WTC11 (cell line): ENCODE measurements at regions not wholly inside any gene's neighbourhood (a gene's known extent, or its start where the extent isn't known, plus 50 kb on each side); places are given as distances from the start of the nearest gene placed in this dataset.

Experiments used
- ATAC-seq: fragments of 200-7000 bp; cut with Tn5 transposase; 2 replicates; pipeline ENCODE4 v1.10.0; 2021; ENCODE audit warnings: mild to moderate bottlenecking, moderate library complexity
- CTCF ChIA-PET: fragments of 300-600 bp; sonication (Branson Sonifier 250); formaldehyde crosslinking; loops from one replicate; lab custom pipeline; 2021; ENCODE audit warnings: antibody characterized with exemption; lab: Charles Lee
- POLR2A ChIA-PET: fragments of 350-600 bp; sonication (Branson Sonifier 250); formaldehyde crosslinking; loops from one replicate; lab custom pipeline; 2021; ENCODE audit warnings: antibody characterized with exemption; lab: Charles Lee
- DNase-seq: peaks from one replicate; pipeline ENCODE4 v3.0.0; 2021; ENCODE audit warnings: low spot score
- H3K27ac Mint-ChIP-seq: 2 replicates; pipeline ENCODE4 v1.8.0; 2021; ENCODE audit warnings: mixed read lengths
- H3K27me3 Mint-ChIP-seq: 2 replicates; pipeline ENCODE4 v1.8.0; 2021; ENCODE audit warnings: low read depth, mild to moderate bottlenecking, moderate library complexity, mixed read lengths
- H3K36me3 Mint-ChIP-seq: 2 replicates; pipeline ENCODE4 v1.8.0; 2021; ENCODE audit warnings: mixed read lengths
- H3K4me1 Mint-ChIP-seq: 2 replicates; pipeline ENCODE4 v1.8.0; 2022; ENCODE audit warnings: mixed read lengths
- H3K4me3 Mint-ChIP-seq: 2 replicates; pipeline ENCODE4 v1.8.0; 2021; ENCODE audit warnings: mild to moderate bottlenecking, moderate library complexity, mixed read lengths
- H3K9me3 Mint-ChIP-seq: 2 replicates; pipeline ENCODE4 v1.8.0; 2021; ENCODE audit warnings: mixed read lengths
- E2F1 ChIP-seq: sonication (generic); formaldehyde crosslinking; IDR thresholded peaks from 2 replicates; pipeline ENCODE4 v1.8.0; 2022; ENCODE audit warnings: mild to moderate bottlenecking, missing genetic modification reagents
- ERG ChIP-seq: fragments of 250-450 bp; sonication (Bioruptor Pico); IDR thresholded peaks from 2 replicates; pipeline ENCODE4 v1.8.0; 2021; ENCODE audit warnings: mild to moderate bottlenecking
- ESRRA ChIP-seq: sonication (generic); formaldehyde crosslinking; IDR thresholded peaks from 2 replicates; pipeline ENCODE4 v1.8.1; 2022; ENCODE audit warnings: mild to moderate bottlenecking, missing genetic modification reagents, borderline replicate concordance
- ETV6 ChIP-seq: sonication (generic); formaldehyde crosslinking; IDR thresholded peaks from 2 replicates; pipeline ENCODE4 v1.8.1; 2022; ENCODE audit warnings: mild to moderate bottlenecking, missing genetic modification reagents
- FOXK1 ChIP-seq: sonication (generic); formaldehyde crosslinking; IDR thresholded peaks from 2 replicates; pipeline ENCODE4 v1.8.0; 2022; ENCODE audit warnings: mild to moderate bottlenecking, moderate library complexity, missing genetic modification reagents
- JUN ChIP-seq: sonication (generic); formaldehyde crosslinking; IDR thresholded peaks from 2 replicates; pipeline ENCODE4 v1.8.0; 2023; ENCODE audit warnings: mild to moderate bottlenecking, missing genetic modification reagents
- KAT7 ChIP-seq: sonication (generic); formaldehyde crosslinking; IDR thresholded peaks from 2 replicates; pipeline ENCODE4 v1.8.1; 2023; ENCODE audit warnings: missing genetic modification reagents, mild to moderate bottlenecking, borderline replicate concordance
- MXD4 ChIP-seq: fragments of 250-450 bp; sonication (Bioruptor Pico); IDR thresholded peaks from 2 replicates; pipeline ENCODE4 v1.8.0; 2021; ENCODE audit warnings: mild to moderate bottlenecking, moderate library complexity, borderline replicate concordance
- NFATC4 ChIP-seq: fragments of 250-450 bp; sonication (Bioruptor Pico); IDR thresholded peaks from 2 replicates; pipeline ENCODE4 v1.9.0; 2021; ENCODE audit warnings: mild to moderate bottlenecking
- NR2C2 ChIP-seq: sonication (generic); formaldehyde crosslinking; IDR thresholded peaks from 2 replicates; pipeline ENCODE4 v1.8.0; 2022; ENCODE audit warnings: mild to moderate bottlenecking, missing genetic modification reagents
- OVOL2 ChIP-seq: fragments of 250-450 bp; sonication (Bioruptor Pico); IDR thresholded peaks from 2 replicates; pipeline ENCODE4 v1.9.0; 2021; ENCODE audit warnings: mild to moderate bottlenecking, borderline replicate concordance
- ZNF512 ChIP-seq: sonication (generic); formaldehyde crosslinking; IDR thresholded peaks from 2 replicates; pipeline ENCODE4 v1.8.1; 2022; ENCODE audit warnings: missing genetic modification reagents, borderline replicate concordance
- TF ChIP-seq, protein P1 (sequence below): sonication (generic); formaldehyde crosslinking; conservative IDR thresholded peaks from 2 replicates; pipeline ENCODE4 v1.8.1; 2023; ENCODE audit warnings: mild to moderate bottlenecking, low read depth, missing genetic modification reagents, moderate library complexity
- TF ChIP-seq, protein P2 (sequence below): sonication (generic); formaldehyde crosslinking; conservative IDR thresholded peaks from 2 replicates; pipeline ENCODE4 v1.8.1; 2022; ENCODE audit warnings: mild to moderate bottlenecking, missing genetic modification reagents
- TF ChIP-seq, protein P3 (sequence below): sonication (generic); formaldehyde crosslinking; IDR thresholded peaks from 2 replicates; pipeline ENCODE4 v1.8.1; 2023; ENCODE audit warnings: mild to moderate bottlenecking, moderate library complexity, missing genetic modification reagents
- TF ChIP-seq, protein P4 (sequence below): sonication (generic); formaldehyde crosslinking; IDR thresholded peaks from 2 replicates; pipeline ENCODE4 v1.8.1; 2022; ENCODE audit warnings: mild to moderate bottlenecking, missing genetic modification reagents, moderate library complexity, borderline replicate concordance

- TF ChIP-seq ESRRA (CRISPR knock-in tag), result no peak
Measured at GRCh38 chr4:149293046-149293649, 522.5 kb downstream of the IQCM start (continued).

- no peaks in the 10 kb centered on the region for H3K27me3 Mint-ChIP-seq
- TF ChIP-seq JUN (no peak), OVOL2 (CRISPR knock-in tag) (no peak), MXD4 (no peak)
- peaks cover 11% of the 10 kb centered on the region for H3K4me1 Mint-ChIP-seq
- H3K9me3 Mint-ChIP-seq, result peaks cover 5% of the 10 kb centered on the region; the same call in 1 of the 2 replicates
- H3K4me3 Mint-ChIP-seq, result no peak overlapping the region
- no peak overlapping the region for H3K27ac Mint-ChIP-seq
- ChIA-PET CTCF (no interaction called here), POLR2A (no interaction called here)
- no peaks in the 10 kb centered on the region for H3K36me3 Mint-ChIP-seq
- no peak for DNase-seq
- ATAC-seq, result no peak
Measured at GRCh38 chr4:149292425-149293007, 523.1 kb downstream of the IQCM start.

- no peak for TF ChIP-seq FOXK1
- TF ChIP-seq ZNF512 (CRISPR knock-in tag), result no peak
- no peak for TF ChIP-seq NR2C2 (CRISPR knock-in tag)
- TF ChIP-seq, protein P1, sequence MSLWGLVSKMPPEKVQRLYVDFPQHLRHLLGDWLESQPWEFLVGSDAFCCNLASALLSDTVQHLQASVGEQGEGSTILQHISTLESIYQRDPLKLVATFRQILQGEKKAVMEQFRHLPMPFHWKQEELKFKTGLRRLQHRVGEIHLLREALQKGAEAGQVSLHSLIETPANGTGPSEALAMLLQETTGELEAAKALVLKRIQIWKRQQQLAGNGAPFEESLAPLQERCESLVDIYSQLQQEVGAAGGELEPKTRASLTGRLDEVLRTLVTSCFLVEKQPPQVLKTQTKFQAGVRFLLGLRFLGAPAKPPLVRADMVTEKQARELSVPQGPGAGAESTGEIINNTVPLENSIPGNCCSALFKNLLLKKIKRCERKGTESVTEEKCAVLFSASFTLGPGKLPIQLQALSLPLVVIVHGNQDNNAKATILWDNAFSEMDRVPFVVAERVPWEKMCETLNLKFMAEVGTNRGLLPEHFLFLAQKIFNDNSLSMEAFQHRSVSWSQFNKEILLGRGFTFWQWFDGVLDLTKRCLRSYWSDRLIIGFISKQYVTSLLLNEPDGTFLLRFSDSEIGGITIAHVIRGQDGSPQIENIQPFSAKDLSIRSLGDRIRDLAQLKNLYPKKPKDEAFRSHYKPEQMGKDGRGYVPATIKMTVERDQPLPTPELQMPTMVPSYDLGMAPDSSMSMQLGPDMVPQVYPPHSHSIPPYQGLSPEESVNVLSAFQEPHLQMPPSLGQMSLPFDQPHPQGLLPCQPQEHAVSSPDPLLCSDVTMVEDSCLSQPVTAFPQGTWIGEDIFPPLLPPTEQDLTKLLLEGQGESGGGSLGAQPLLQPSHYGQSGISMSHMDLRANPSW, result no peak
- TF ChIP-seq ERG (CRISPR knock-in tag), result no peak
- no peak for TF ChIP-seq NFATC4 (CRISPR knock-in tag)
- TF ChIP-seq, protein P2, sequence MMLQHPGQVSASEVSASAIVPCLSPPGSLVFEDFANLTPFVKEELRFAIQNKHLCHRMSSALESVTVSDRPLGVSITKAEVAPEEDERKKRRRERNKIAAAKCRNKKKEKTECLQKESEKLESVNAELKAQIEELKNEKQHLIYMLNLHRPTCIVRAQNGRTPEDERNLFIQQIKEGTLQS (CRISPR knock-in tag), result no peak
- TF ChIP-seq, protein P3, sequence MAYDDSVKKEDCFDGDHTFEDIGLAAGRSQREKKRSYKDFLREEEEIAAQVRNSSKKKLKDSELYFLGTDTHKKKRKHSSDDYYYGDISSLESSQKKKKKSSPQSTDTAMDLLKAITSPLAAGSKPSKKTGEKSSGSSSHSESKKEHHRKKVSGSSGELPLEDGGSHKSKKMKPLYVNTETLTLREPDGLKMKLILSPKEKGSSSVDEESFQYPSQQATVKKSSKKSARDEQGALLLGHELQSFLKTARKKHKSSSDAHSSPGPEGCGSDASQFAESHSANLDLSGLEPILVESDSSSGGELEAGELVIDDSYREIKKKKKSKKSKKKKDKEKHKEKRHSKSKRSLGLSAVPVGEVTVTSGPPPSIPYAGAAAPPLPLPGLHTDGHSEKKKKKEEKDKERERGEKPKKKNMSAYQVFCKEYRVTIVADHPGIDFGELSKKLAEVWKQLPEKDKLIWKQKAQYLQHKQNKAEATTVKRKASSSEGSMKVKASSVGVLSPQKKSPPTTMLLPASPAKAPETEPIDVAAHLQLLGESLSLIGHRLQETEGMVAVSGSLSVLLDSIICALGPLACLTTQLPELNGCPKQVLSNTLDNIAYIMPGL, result no peak
- no peak for TF ChIP-seq KAT7 (CRISPR knock-in tag)
- no peak for TF ChIP-seq E2F1 (CRISPR knock-in tag)
- TF ChIP-seq, protein P4, sequence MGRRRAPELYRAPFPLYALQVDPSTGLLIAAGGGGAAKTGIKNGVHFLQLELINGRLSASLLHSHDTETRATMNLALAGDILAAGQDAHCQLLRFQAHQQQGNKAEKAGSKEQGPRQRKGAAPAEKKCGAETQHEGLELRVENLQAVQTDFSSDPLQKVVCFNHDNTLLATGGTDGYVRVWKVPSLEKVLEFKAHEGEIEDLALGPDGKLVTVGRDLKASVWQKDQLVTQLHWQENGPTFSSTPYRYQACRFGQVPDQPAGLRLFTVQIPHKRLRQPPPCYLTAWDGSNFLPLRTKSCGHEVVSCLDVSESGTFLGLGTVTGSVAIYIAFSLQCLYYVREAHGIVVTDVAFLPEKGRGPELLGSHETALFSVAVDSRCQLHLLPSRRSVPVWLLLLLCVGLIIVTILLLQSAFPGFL (CRISPR knock-in tag), result no peak
- no peak for TF ChIP-seq ETV6 (CRISPR knock-in tag)
- TF ChIP-seq, all 79 proteins: peak for 0
- no peak overlapping the region for H3K27ac Mint-ChIP-seq
Measured at GRCh38 chr4:149291463-149291862, 524.2 kb downstream of the IQCM start.

More at GRCh38 chr4:149291463-149291862, 524.2 kb downstream of the IQCM start:
- no peak for DNase-seq
- Mint-ChIP-seq H3K4me1 (peaks cover 6% of the 10 kb centered on the region), H3K36me3 (no peaks in the 10 kb centered on the region), H3K9me3 (peaks cover 5% of the 10 kb centered on the region; the same call in 1 of the 2 replicates), H3K27me3 (no peaks in the 10 kb centered on the region), H3K4me3 (no peak overlapping the region)
- CTCF ChIA-PET, result no interaction called here
- POLR2A ChIA-PET, result no interaction called here
- ATAC-seq, result no peak
